ENCODE measurements at regions not wholly inside any gene's neighbourhood (a gene's known extent, or its start where the extent isn't known, plus 50 kb on each side); places are given as distances from the start of the nearest gene placed in this dataset.

DNA sequence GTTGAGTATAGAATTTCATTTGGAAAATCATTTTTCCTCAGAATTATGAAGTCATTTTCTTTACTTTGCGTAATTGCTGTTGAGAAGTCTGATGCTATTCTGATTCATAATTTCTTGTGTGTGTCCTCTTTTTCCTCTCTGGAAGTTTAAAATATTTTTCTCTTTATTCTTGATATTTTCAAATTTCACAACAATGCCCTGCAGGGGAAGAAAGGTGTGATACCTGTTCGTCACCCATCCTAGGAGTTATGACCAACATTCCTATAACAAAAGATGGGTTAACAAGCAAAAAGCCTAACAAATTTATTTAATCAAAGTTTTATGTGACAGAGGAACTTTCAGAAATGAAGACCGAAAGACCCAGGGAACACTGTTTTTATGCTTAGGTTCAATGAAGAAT is 171.5 kb upstream of the AKIRIN2 start:
- H3K9me3 Mint-ChIP-seq (ENCODE audit: low read depth, unreplicated experiment): no peaks in the 10 kb centered on the region
- intact Hi-C loops (cut with micrococcal nuclease; ENCODE audit: unreplicated experiment): no loop called here
- peaks cover 41% of the 10 kb centered on the region for H3K27me3 Mint-ChIP-seq (ENCODE audit: unreplicated experiment)
- TF ChIP-seq, protein P1, sequence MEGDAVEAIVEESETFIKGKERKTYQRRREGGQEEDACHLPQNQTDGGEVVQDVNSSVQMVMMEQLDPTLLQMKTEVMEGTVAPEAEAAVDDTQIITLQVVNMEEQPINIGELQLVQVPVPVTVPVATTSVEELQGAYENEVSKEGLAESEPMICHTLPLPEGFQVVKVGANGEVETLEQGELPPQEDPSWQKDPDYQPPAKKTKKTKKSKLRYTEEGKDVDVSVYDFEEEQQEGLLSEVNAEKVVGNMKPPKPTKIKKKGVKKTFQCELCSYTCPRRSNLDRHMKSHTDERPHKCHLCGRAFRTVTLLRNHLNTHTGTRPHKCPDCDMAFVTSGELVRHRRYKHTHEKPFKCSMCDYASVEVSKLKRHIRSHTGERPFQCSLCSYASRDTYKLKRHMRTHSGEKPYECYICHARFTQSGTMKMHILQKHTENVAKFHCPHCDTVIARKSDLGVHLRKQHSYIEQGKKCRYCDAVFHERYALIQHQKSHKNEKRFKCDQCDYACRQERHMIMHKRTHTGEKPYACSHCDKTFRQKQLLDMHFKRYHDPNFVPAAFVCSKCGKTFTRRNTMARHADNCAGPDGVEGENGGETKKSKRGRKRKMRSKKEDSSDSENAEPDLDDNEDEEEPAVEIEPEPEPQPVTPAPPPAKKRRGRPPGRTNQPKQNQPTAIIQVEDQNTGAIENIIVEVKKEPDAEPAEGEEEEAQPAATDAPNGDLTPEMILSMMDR (IDR thresholded peaks at IDR 0.05; ENCODE audit: unreplicated experiment): no peak
- no peaks in the 10 kb centered on the region for H3K4me1 Mint-ChIP-seq (ENCODE audit: low read depth, unreplicated experiment)
- no peaks in the 10 kb centered on the region for H3K36me3 Mint-ChIP-seq (ENCODE audit: insufficient read depth, unreplicated experiment)
- H3K27ac Mint-ChIP-seq (ENCODE audit: unreplicated experiment): no peak overlapping the region
- no peak for DNase-seq
- CTCF ChIA-PET: interaction anchor here (0.6 kb wide), 1 partner anchor 48 kb away, joined by 4 read pairs; no protein-coding TSS in a partner anchor
- no peak overlapping the region for H3K4me3 Mint-ChIP-seq (ENCODE audit: low read depth, unreplicated experiment)
- BruUV-seq (replicated peaks): no TSS peak

- CTCF ChIA-PET: no interaction called here
- H3K36me3 Mint-ChIP-seq (ENCODE audit: insufficient read depth, unreplicated experiment): no peaks in the 10 kb centered on the region
These were observed 168.5 kb upstream of the AKIRIN2 start for GRCh38 chr6:87870556-87870955.

GRCh38 chr6:87869064-87869905 is 167.3 kb upstream of the AKIRIN2 start:
- Mint-ChIP-seq H3K4me3 (ENCODE audit: low read depth, unreplicated experiment) (no peak overlapping the region), H3K27ac (ENCODE audit: unreplicated experiment) (no peak overlapping the region), H3K4me1 (ENCODE audit: low read depth, unreplicated experiment) (no peaks in the 10 kb centered on the region), H3K36me3 (ENCODE audit: insufficient read depth, unreplicated experiment) (no peaks in the 10 kb centered on the region), H3K9me3 (ENCODE audit: low read depth, unreplicated experiment) (no peaks in the 10 kb centered on the region), H3K27me3 (ENCODE audit: unreplicated experiment) (peaks cover 16% of the 10 kb centered on the region)
- intact Hi-C loops (cut with micrococcal nuclease; ENCODE audit: unreplicated experiment): no loop called here
- no TSS peak for BruUV-seq (replicated peaks)
- CTCF ChIA-PET: no interaction called here
- TF ChIP-seq, protein P1 (IDR thresholded peaks at IDR 0.05; ENCODE audit: unreplicated experiment): no peak
- DNase-seq: no peak

More at GRCh38 chr6:87870556-87870955, 168.5 kb upstream of the AKIRIN2 start:
- intact Hi-C loops (cut with micrococcal nuclease; ENCODE audit: unreplicated experiment): no loop called here
- no peak for DNase-seq
- Mint-ChIP-seq H3K9me3 (ENCODE audit: low read depth, unreplicated experiment) (no peaks in the 10 kb centered on the region), H3K4me1 (ENCODE audit: low read depth, unreplicated experiment) (no peaks in the 10 kb centered on the region), H3K27ac (ENCODE audit: unreplicated experiment) (no peak overlapping the region), H3K27me3 (ENCODE audit: unreplicated experiment) (peaks cover 28% of the 10 kb centered on the region), H3K4me3 (ENCODE audit: low read depth, unreplicated experiment) (no peak overlapping the region)
- TF ChIP-seq, protein P1 (IDR thresholded peaks at IDR 0.05; ENCODE audit: unreplicated experiment): no peak
- BruUV-seq (replicated peaks): no TSS peak

GRCh38 chr6:87860902-87861301 is 158.9 kb upstream of the AKIRIN2 start:
- no peaks in the 10 kb centered on the region for H3K9me3 Mint-ChIP-seq (ENCODE audit: low read depth, unreplicated experiment)
- TF ChIP-seq, protein P1 (IDR thresholded peaks at IDR 0.05; ENCODE audit: unreplicated experiment): no peak
- CTCF ChIA-PET: no interaction called here
- intact Hi-C loops (cut with micrococcal nuclease; ENCODE audit: unreplicated experiment): no loop called here
- no peaks in the 10 kb centered on the region for H3K36me3 Mint-ChIP-seq (ENCODE audit: insufficient read depth, unreplicated experiment)
- no peaks in the 10 kb centered on the region for H3K27me3 Mint-ChIP-seq (ENCODE audit: unreplicated experiment)
- BruUV-seq (replicated peaks): no TSS peak
- H3K27ac Mint-ChIP-seq (ENCODE audit: unreplicated experiment): no peak overlapping the region
- no peak overlapping the region for H3K4me3 Mint-ChIP-seq (ENCODE audit: low read depth, unreplicated experiment)
- H3K4me1 Mint-ChIP-seq (ENCODE audit: low read depth, unreplicated experiment): no peaks in the 10 kb centered on the region
- no peak for DNase-seq
